Naive thymus-derived CD4-positive, alpha-beta T cell (primary cell): ENCODE measurements at regions not wholly inside any gene's neighbourhood (a gene's known extent, or its start where the extent isn't known, plus 50 kb on each side); places are given as distances from the start of the nearest gene placed in this dataset.

ENCODE experiments used
- ATAC-seq: fragments of 150-1000 bp; cut with Tn5 transposase; 2 replicates; pipeline ENCODE4 v1.10.0; 2021; ENCODE audit warnings: mild to moderate bottlenecking, moderate library complexity
- CTCF ChIA-PET: fragments of 350-600 bp; sonication (Branson Sonifier 250); formaldehyde crosslinking; loops from one replicate; lab custom pipeline; 2021; ENCODE audit warnings: antibody characterized with exemption; lab: Charles Lee
- POLR2A ChIA-PET: fragments of 350-600 bp; sonication (Branson Sonifier 250); formaldehyde crosslinking; loops from one replicate; lab custom pipeline; 2021; ENCODE audit warnings: antibody characterized with exemption, inconsistent platforms; lab: Charles Lee
- DNase-seq, 9 donors: peaks; one replicate each; pipeline versions ENCODE4 v3.0.0 to v3.0.0-alpha.2; 2020 to 2022; ENCODE audit warnings: mixed read lengths in 1 of 9
- H3K27ac ChIP-seq: one replicate; pipeline ENCODE4 v1.7.0; 2013; ENCODE audit warnings: mild to moderate bottlenecking, low read depth, low read length, moderate library complexity
- H3K27me3 ChIP-seq, 2 donors: one replicate each; pipeline ENCODE4 v1.7.0; 2013; ENCODE audit warnings: low read length in 2 of 2, mild to moderate bottlenecking in 2 of 2, moderate library complexity in 2 of 2; ENCODE audit not compliant: control insufficient read depth in 2 of 2, insufficient read depth in 2 of 2
- H3K36me3 ChIP-seq, 3 experiments: 1 replicate in 2 of 3; 2 replicates in 1 of 3; pipeline ENCODE4 v1.7.0; 2013; ENCODE audit warnings: low read length in 3 of 3, mild to moderate bottlenecking in 3 of 3, moderate library complexity in 1 of 3; ENCODE audit not compliant: insufficient read depth in 3 of 3, control insufficient read depth in 2 of 3
- H3K4me1 ChIP-seq, 2 donors: one replicate each; pipeline ENCODE4 v1.7.0; 2013; ENCODE audit warnings: low read length in 2 of 2, mild to moderate bottlenecking in 2 of 2, moderate library complexity in 1 of 2; ENCODE audit not compliant: control insufficient read depth in 2 of 2, insufficient read depth in 2 of 2
- H3K4me3 ChIP-seq: 2 replicates; pipeline ENCODE4 v1.7.0; 2013; ENCODE audit warnings: mild to moderate bottlenecking, low read length
- H3K9me3 ChIP-seq, 3 experiments: 1 replicate in 2 of 3; 2 replicates in 1 of 3; pipeline ENCODE4 v1.7.0; 2013; ENCODE audit warnings: low read length in 3 of 3; ENCODE audit not compliant: control insufficient read depth in 2 of 3
- H3K27ac Mint-ChIP-seq, 9 donors: one replicate each; pipeline ENCODE4 v1.8.0; 2020 to 2022; ENCODE audit warnings: mixed read lengths in 9 of 9, mild to moderate bottlenecking in 8 of 9, moderate library complexity in 5 of 9, inconsistent platforms in 2 of 9
- H3K27me3 Mint-ChIP-seq, 5 donors: one replicate each; pipeline ENCODE4 v1.8.0; 2021 to 2022; ENCODE audit warnings: mixed read lengths in 5 of 5, mild to moderate bottlenecking in 1 of 5
- H3K36me3 Mint-ChIP-seq, 5 donors: one replicate each; pipeline ENCODE4 v1.8.0; 2020 to 2022; ENCODE audit warnings: mixed read lengths in 5 of 5, mild to moderate bottlenecking in 3 of 5, inconsistent platforms in 1 of 5
- H3K4me1 Mint-ChIP-seq, 7 donors: one replicate each; pipeline ENCODE4 v1.8.0; 2020 to 2022; ENCODE audit warnings: mixed read lengths in 7 of 7, mild to moderate bottlenecking in 3 of 7, inconsistent platforms in 1 of 7
- H3K4me3 Mint-ChIP-seq, 10 donors: one replicate each; pipeline ENCODE4 v1.8.0; 2020 to 2022; ENCODE audit warnings: mild to moderate bottlenecking in 10 of 10, mixed read lengths in 10 of 10, moderate library complexity in 6 of 10, inconsistent platforms in 2 of 10
- H3K9me3 Mint-ChIP-seq, 11 donors: one replicate each; pipeline ENCODE4 v1.8.0; 2020 to 2022; ENCODE audit warnings: mixed read lengths in 11 of 11, mild to moderate bottlenecking in 4 of 11, inconsistent platforms in 1 of 11, moderate library complexity in 1 of 11
- intact Hi-C, 2 donors: fragments of 100-400 bp; cut with micrococcal nuclease; formaldehyde crosslinking; loops; one replicate each; pipeline ENCODE4 v1.15.1; 2023

GRCh38 chr7:36084485-36085091 lies 68.5 kb upstream of the EEPD1 start:
- Histone ChIP-seq H3K27ac (no peak overlapping the region), H3K9me3 (no peaks in the 10 kb centered on the region), H3K36me3 (no peaks in the 10 kb centered on the region), H3K4me1 (no peaks in the 10 kb centered on the region), H3K27me3 (no peaks in the 10 kb centered on the region), H3K4me3 (no peak overlapping the region)
- intact Hi-C loops, result no loop called here
- Mint-ChIP-seq H3K4me3 (no peak overlapping the region), H3K36me3 (peaks cover 0 to 7% (median 0%) of the 10 kb centered on the region in 5 donors), H3K27ac (no peak overlapping the region), H3K27me3 (peaks cover 0 to 4% (median 0%) of the 10 kb centered on the region in 5 donors), H3K9me3 (peaks cover 0 to 11% (median 2%) of the 10 kb centered on the region in 11 donors), H3K4me1 (no peaks in the 10 kb centered on the region)
- CTCF ChIA-PET, result no interaction called here
- POLR2A ChIA-PET, result no interaction called here
- ATAC-seq (no peak), DNase-seq (no peak)

DNA sequence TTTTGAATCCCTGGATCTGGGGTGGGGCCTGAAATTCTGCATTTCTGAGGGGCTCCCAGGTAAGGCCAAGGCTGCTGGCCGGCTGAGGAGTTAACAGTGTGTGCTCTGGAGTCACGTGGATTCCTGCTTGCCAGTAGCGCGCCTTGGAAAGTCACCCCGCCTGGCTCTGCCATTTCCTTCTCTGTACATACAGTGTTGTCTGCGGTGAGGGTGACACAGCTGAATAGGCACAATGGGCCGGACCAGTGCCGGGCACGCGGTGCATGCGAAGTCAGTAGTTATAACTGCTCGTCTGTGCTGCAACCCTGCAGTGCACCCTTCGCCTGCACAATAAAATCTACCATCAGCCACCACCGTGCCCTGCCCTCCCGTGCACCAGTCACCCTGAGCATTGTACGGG lies 68.0 kb upstream of the EEPD1 start:
- H3K4me3 Mint-ChIP-seq, result no peak overlapping the region
- H3K27ac Mint-ChIP-seq, result no peak overlapping the region
- H3K27me3 Mint-ChIP-seq, result peaks cover 0 to 4% (median 0%) of the 10 kb centered on the region in 5 donors
- intact Hi-C loops, result no loop called here
- Histone ChIP-seq H3K36me3 (no peaks in the 10 kb centered on the region), H3K27me3 (no peaks in the 10 kb centered on the region), H3K4me3 (no peak overlapping the region), H3K4me1 (no peaks in the 10 kb centered on the region), H3K9me3 (no peaks in the 10 kb centered on the region), H3K27ac (no peak overlapping the region)
- POLR2A ChIA-PET, result no interaction called here
- CTCF ChIA-PET, result no interaction called here
- H3K4me1 Mint-ChIP-seq, result no peaks in the 10 kb centered on the region
- ATAC-seq (no peak), DNase-seq (no peak)
- peaks cover 0 to 7% (median 0%) of the 10 kb centered on the region in 5 donors for H3K36me3 Mint-ChIP-seq
- peaks cover 0 to 12% (median 2%) of the 10 kb centered on the region in 11 donors for H3K9me3 Mint-ChIP-seq

DNA sequence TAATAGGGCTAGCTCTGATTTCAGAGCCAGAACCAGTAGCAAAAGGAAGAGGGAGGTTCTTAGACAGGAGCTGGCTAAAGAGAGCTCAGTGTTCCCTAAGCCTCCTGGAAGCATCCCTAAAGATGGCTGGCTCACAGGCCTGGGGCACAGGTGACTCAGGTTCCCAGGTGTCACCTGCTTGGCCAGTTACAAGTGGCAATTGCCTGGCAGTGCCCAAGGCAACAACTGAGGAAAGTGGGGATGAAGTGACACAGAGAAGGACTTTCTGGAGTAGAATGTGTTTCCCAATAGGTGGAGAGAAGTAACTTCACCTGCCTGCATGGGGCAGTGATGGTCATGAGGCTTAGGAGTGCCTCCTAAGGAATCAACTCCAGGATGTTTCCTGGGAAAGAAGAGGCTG lies 66.5 kb upstream of the EEPD1 start:
- Mint-ChIP-seq H3K36me3 (peaks cover 0 to 7% (median 0%) of the 10 kb centered on the region in 5 donors), H3K4me1 (no peaks in the 10 kb centered on the region), H3K9me3 (peaks cover 0 to 17% (median 3%) of the 10 kb centered on the region in 11 donors), H3K27me3 (peaks cover 0 to 4% (median 0%) of the 10 kb centered on the region in 5 donors), H3K4me3 (no peak overlapping the region), H3K27ac (no peak overlapping the region)
- no peaks in the 10 kb centered on the region for H3K27me3 ChIP-seq
- CTCF ChIA-PET, result no interaction called here
- POLR2A ChIA-PET, result no interaction called here
- intact Hi-C loops, result no loop called here
- no peaks in the 10 kb centered on the region for H3K4me1 ChIP-seq
- H3K27ac ChIP-seq, result no peak overlapping the region
- H3K36me3 ChIP-seq, result no peaks in the 10 kb centered on the region
- no peaks in the 10 kb centered on the region for H3K9me3 ChIP-seq
- ATAC-seq (no peak), DNase-seq (no peak)
- no peak overlapping the region for H3K4me3 ChIP-seq

DNA sequence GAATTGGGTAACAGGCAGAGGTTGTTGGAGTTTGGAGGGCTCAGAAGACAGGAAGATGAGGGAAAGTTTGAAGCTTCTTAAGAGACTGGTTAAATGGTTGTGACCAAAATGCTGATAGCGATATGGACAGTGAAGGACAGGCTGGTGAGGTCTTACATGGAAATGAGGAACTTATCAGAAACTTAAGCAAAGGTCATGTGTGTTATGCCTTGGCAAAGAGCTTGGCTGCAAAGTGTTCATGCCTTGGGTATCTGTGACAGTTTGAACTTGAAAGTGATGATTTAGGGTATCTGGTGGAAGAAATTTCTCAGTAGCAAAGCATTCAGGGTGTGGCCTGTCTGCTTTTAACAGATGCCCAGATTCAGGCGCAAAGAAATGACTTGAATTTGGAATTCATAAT lies 64.5 kb upstream of the EEPD1 start:
- Mint-ChIP-seq H3K4me1 (peaks cover 0 to 1% (median 0%) of the 10 kb centered on the region in 7 donors), H3K36me3 (peaks cover 0 to 7% (median 0%) of the 10 kb centered on the region in 5 donors), H3K4me3 (no peak overlapping the region), H3K27me3 (peaks cover 0 to 2% (median 0%) of the 10 kb centered on the region in 5 donors), H3K27ac (no peak overlapping the region), H3K9me3 (peaks cover 0 to 17% (median 3%) of the 10 kb centered on the region in 11 donors)
- no peak for DNase-seq
- intact Hi-C loops, result no loop called here
- no peak for ATAC-seq
- ChIA-PET POLR2A (no interaction called here), CTCF (no interaction called here)
- H3K4me1 ChIP-seq, result no peaks in the 10 kb centered on the region
- no peaks in the 10 kb centered on the region for H3K9me3 ChIP-seq
- no peak overlapping the region for H3K27ac ChIP-seq
- no peaks in the 10 kb centered on the region for H3K27me3 ChIP-seq
- H3K36me3 ChIP-seq, result no peaks in the 10 kb centered on the region
- no peak overlapping the region for H3K4me3 ChIP-seq

- POLR2A ChIA-PET, result no interaction called here
Measured at GRCh38 chr7:36088966-36089365, 64.1 kb upstream of the EEPD1 start.

GRCh38 chr7:36090976-36091873 lies 61.8 kb upstream of the EEPD1 start:
- no peak for DNase-seq
- Histone ChIP-seq H3K27me3 (no peaks in the 10 kb centered on the region), H3K27ac (no peak overlapping the region), H3K4me1 (no peaks in the 10 kb centered on the region), H3K9me3 (no peaks in the 10 kb centered on the region), H3K4me3 (no peak overlapping the region), H3K36me3 (no peaks in the 10 kb centered on the region)
- Mint-ChIP-seq H3K9me3 (peaks cover 0 to 17% (median 3%) of the 10 kb centered on the region in 11 donors), H3K4me1 (peaks cover 0 to 1% (median 0%) of the 10 kb centered on the region in 7 donors), H3K4me3 (no peak overlapping the region), H3K27me3 (peaks cover 0 to 2% (median 0%) of the 10 kb centered on the region in 5 donors), H3K36me3 (peaks cover 0 to 7% (median 0%) of the 10 kb centered on the region in 5 donors), H3K27ac (no peak overlapping the region)
- ChIA-PET CTCF (no interaction called here), POLR2A (no interaction called here)
- intact Hi-C loops, result no loop called here
- ATAC-seq, result no peak

More at GRCh38 chr7:36088966-36089365, 64.1 kb upstream of the EEPD1 start:
- Mint-ChIP-seq H3K4me3 (no peak overlapping the region), H3K27ac (no peak overlapping the region), H3K9me3 (peaks cover 0 to 17% (median 3%) of the 10 kb centered on the region in 11 donors), H3K4me1 (peaks cover 0 to 1% (median 0%) of the 10 kb centered on the region in 7 donors), H3K36me3 (peaks cover 0 to 7% (median 0%) of the 10 kb centered on the region in 5 donors), H3K27me3 (peaks cover 0 to 2% (median 0%) of the 10 kb centered on the region in 5 donors)
- DNase-seq (no peak), ATAC-seq (no peak)
- no peak overlapping the region for H3K27ac ChIP-seq
- CTCF ChIA-PET, result no interaction called here
- no peaks in the 10 kb centered on the region for H3K9me3 ChIP-seq
- intact Hi-C loops, result no loop called here
- H3K4me1 ChIP-seq, result no peaks in the 10 kb centered on the region
- H3K36me3 ChIP-seq, result no peaks in the 10 kb centered on the region
- no peaks in the 10 kb centered on the region for H3K27me3 ChIP-seq
- H3K4me3 ChIP-seq, result no peak overlapping the region
